ENCODE measurements at regions not wholly inside any gene's neighbourhood (a gene's known extent, or its start where the extent isn't known, plus 50 kb on each side); places are given as distances from the start of the nearest gene placed in this dataset.
"Not testable (repeated sequence)": the region's sequence is repeated elsewhere in the genome, so short reads cannot be mapped to it uniquely, and the experiment has no call there.

DNA sequence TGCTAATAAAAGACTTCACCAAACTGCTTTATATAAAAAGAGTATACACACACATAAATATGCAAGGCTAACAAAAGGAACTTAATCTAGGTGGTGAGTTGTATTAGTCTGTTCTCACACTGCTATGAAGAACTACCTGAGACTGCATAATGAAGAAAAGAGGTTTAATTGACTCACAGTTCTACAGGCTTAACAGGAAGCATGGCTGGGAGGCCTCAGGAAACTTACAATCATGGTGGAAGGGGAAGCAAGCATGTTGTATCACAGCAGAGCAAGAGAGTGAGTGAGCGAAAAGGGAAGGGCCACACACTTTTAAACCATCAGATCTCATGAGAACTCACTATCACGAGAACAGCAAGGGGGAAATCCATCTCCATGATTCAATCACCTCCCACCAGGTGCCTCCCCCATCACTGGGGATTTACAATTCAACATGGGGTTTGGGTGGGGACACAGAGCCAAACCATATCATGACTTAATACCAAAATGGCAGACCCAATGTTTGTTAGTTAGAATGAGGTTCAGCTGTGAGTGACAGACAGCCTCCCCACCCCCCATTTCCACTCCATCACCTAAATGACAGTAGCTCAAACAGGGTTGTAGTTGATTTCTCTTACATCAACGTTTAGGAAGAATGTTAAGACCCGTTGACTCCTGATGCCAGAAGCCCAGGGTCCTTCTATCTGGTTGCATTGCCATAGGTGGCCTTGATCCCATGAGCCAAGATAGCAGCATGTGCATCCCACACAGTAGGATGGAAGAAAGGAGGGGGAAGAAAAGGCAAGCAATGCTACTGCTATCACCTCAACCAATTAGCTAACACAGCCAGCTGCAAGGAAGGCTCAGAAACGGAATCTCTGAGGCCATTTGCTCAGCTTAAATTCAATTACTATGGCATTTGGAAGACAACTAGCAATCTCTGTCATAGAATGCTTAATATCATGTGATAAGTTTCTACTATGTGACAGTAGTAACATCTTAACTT lies 77.0 kb downstream of the CCDC71L start:
- DNase-seq (ENCODE audit: low read depth): no peak

GRCh38 chr7:106583100-106583499 lies 77.9 kb downstream of the CCDC71L start:
- DNase-seq (ENCODE audit: low read depth): peak; percentile 74

DNA sequence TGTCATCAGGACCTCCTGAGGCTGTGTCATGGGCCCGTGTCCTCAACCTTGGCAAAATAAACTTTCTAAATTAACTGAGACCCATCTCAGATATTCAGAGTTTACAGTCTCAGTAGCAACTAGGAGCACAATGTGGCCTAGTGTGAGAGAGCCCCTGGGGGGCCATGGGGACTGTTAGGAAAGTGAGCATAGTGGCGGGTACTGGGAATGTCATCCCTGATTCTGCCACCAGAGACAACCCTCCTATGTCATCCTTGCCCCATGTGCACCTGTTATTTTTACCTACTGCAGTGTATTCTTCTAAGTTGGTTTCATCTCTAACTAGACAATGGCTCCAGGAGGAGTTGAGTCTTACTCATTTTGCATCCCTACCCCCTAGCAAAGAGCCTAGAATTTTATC lies 78.6 kb downstream of the CCDC71L start:
- no peak for DNase-seq (ENCODE audit: low read depth)

DNA sequence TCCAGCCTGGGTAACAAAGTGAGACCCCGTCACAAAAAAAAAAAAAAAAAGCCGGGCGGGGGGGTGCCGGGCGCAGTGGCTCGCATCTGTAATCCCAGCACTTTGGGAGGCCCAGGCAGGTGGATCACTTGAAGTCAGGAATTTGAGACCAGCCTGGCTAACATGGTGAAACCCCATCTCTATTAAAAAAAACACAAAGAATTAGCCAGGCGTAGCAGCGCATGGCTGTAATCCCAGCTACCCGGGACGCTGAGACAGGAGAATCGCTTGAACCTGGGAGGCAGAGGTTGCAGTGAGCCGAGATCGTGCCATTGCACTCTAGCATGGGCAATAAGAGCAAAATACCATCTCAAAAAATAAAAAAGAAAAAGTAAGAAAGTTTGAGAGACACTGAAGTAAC lies 81.9 kb downstream of the CCDC71L start:
- DNase-seq (ENCODE audit: low read depth): not testable (repeated sequence)

DNA sequence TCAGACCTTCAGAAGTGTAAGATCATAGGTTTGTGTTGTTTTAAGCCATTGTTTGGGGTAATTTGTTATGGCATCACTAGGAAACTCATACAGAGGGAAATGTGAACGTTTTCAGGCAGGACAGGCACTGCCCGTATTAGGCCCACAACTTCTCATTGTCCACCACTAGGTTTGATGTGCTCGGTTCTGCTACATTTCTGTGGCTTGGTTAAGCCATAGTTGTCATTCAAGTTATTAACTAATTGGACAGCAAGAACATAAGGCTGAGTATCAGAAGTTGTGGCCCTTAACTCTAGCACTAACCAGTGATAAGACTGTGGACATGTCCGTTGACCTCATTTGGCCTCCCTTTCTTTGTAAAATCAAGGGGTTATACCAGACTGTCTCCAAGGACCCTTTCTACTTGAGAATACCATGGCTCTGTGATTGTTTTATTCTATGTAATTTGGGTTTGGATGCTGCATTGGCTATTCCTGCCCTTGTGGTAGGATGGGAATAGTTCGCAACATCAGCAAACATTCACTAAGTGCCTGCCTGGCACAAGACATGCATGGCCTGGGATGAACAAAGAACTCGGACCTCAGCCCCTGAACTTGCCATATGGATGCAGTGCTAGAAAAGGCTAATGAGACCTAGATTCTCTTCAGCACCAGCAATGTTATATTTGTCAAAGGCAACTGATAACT lies 85.7 kb downstream of the CCDC71L start:
- no peak for DNase-seq (ENCODE audit: low read depth)

DNA sequence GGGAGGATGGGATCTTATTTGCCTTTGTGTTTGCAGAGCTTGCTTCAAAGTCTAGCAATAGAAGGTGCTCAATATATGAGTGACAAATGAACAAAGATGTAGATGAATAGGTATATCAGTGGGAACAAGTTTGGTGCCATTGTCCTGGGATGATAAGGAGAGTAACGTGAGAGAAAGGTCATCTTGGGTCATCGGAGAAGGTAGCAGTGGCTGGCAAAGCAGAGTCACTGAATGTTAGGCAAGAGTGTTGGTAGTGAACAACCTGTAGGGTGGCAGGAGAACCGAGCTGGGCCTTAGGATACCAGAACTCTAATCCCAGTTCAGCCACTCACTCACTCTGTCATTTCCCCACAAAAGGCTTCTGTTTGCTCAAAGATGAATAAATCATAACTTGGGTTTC lies 87.2 kb downstream of the CCDC71L start:
- DNase-seq (ENCODE audit: low read depth): no peak

DNA sequence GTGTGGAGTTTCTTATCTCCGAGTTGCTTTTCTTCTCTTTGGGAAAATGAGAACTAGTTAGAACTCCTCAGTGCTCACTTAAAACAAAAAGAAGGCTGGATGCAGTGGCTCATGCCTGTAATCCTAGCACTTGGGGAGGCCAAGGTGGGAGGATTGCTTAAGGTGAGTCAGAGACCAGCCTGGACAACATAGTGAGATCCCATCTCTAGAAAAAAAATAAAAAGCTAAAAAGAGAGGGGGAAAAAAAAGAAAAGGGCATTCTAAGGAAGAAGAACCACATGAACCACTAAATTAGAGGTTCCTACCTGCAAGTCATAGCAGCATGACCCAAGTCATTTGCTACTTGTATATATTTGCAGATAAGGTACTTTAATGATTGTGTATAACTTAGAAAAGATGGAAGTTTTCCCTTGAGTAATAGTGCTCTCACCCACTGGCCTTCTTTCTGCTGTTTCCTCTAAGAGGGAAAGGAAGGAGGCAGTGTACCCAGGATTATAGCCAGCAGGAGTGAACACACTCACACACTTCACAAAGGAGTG lies 87.8 kb downstream of the CCDC71L start:
- no peak for DNase-seq (ENCODE audit: low read depth)

DNA sequence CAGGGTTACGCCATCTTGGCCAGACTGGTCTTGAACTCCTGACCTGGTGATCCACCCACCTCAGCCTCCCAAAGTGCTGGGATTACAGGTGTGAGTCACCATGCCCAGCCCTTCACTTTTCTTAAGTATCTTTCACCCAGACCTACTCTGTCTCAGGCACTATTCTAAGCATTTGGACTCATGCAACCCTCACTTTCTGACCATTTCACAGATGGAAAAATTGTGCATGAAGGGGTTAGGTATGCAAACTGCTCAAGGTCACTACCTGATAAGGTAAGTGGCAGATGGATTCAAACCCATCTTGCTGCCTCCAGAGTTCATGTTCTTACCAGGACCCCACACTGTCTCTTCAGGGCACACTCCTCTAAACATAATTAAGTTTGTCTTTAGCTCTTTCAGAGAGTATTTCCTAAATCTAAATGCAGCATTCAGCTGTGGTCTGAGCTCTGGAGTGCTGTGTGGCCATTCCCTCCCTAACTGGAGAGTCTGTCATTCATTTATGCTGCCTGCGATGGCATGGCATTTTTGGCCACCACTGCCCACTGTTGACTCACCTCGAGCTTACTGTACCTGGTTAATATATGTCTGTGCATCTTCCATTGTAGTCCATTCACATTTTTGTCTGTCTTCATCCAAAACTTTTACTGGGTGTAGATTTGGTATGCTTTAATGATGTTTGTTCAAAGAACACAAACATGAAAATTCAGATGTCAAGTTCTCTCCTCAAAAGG lies 88.4 kb downstream of the CCDC71L start:
- DNase-seq (ENCODE audit: low read depth): no peak

GRCh38 chr7:106571563-106571962 lies 89.4 kb downstream of the CCDC71L start:
- DNase-seq (ENCODE audit: low read depth): no peak

GRCh38 chr7:106570948-106571418 lies 90.0 kb downstream of the CCDC71L start:
- DNase-seq (ENCODE audit: low read depth): peak; percentile 8

DNA sequence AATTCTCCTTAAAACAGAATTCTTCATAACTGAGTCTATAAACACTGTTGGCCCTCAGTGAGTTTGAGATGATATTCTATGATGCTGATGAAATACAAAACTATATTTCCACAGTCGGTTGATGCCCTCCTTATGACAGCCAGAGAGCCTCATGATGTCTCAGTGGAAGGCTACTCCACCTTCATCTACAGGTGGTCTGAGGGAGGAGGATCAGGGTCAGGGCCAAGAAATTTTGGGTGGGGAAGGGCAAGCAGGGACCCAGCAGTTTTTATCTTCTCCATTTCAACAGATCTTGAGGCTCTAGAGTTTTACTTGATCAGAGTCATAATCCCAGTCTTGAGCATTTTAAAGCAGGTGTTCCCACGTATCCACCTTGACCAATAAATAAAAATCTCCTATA lies 90.8 kb downstream of the CCDC71L start:
- no peak for DNase-seq (ENCODE audit: low read depth)

DNA sequence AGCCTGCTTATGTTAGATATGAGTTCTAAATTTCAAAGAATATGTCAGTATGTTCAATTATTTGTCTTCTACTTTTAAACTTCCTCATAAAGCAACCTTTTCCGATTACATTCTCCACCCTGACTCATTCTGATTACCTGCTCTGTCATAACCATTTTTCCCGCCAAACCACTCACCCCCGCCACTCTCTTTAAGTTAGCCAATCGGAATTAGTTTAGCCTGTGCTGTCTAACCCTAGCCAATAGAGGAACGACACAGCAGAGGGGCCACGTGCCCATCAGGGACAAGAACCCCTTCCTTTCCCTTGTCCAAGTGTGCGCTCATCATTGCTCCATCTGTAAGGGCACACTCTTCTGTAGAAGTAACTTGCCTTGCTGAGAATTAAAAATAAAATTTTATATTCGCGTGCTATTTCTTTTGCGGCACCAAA lies 91.4 kb downstream of the CCDC71L start:
- DNase-seq (ENCODE audit: low read depth): no peak

- peak; percentile 89 for DNase-seq (ENCODE audit: low read depth)
Measured at GRCh38 chr7:106568680-106569499, 92.1 kb downstream of the CCDC71L start.

DNA sequence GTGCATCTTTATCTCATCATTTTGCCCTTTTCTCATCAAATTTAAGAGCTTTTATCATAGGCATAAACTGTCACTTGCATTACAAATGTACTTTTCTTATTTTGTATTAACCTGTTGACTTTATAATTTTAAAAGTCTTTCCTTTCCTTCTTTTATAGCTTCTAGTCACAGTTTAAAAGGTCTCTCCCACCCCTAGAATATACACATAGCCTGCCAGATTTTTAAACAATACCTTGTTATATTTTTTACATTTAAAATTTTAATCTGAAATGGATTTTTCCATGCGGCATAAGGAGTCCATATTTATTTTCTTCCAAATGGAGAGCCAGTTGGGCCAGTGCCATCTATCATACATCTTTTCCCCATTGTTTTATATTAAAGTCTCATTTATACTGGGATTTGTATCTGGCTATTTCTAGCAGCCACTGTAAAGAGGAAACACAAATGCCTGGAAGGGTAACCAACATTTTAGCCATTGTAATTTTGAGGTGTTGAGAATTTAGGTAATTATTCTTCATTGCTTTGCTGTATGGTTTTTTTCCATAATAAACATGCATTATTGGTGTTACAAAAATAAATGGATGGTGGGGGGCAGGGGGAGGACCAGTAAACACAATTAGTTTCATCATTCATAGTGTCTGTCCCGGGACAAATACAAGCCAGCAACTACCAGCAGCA lies 92.8 kb downstream of the CCDC71L start:
- DNase-seq (ENCODE audit: low read depth): no peak

- DNase-seq (ENCODE audit: low read depth): not testable (repeated sequence)
Measured at GRCh38 chr7:106567204-106568001, 93.6 kb downstream of the CCDC71L start.

GRCh38 chr7:106566672-106567071 lies 94.3 kb downstream of the CCDC71L start:
- no peak for DNase-seq (ENCODE audit: low read depth)

- DNase-seq (ENCODE audit: low read depth): no peak
Measured at GRCh38 chr7:106566196-106566595, 94.8 kb downstream of the CCDC71L start.

GRCh38 chr7:106565428-106565827 lies 95.5 kb downstream of the CCDC71L start:
- DNase-seq (ENCODE audit: low read depth): no peak

DNA sequence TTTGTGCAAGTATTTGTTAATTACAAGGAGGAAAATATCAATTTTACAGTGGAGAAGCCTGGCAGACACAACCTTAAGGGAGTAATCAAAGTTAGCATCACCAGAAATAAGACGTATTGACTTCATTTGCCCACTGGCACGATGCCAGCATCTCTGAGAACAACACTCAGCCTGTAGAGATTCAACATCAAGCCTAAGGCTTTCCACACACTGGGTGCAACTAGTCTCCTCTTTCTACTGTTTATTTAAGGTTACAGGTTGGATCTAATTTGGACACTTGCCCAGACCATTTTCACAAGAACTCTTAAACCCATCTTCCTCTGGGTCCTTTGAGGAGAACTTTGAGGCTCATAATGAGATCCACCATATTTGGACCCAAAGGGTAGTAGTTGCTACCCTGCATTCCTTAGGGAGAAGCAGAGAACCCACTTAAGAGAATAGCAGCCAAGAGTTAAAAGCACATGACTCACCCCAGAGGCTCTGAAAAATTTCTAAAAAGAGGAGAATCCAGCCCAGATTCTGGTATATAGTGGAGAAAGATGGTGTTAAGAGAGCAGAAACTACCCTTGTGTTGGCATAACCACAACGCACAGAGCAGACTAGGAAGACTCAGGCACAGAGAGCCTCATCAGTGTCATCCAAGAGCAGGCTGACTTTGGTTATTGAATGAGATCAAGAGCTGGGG lies 97.3 kb downstream of the CCDC71L start:
- DNase-seq (ENCODE audit: low read depth): peak; percentile 81

Measured in iris pigment epithelial cell (primary cell).